Transverse colon (tissue), 3 donors: ENCODE measurements at regions not wholly inside any gene's neighbourhood (a gene's known extent, or its start where the extent isn't known, plus 50 kb on each side); places are given as distances from the start of the nearest gene placed in this dataset.

Source experiments
- CTCF ChIP-seq, 5 experiments: fragments of 200-600 bp in 3 of 5; fragments of 450-650 bp in 2 of 5; sonication (generic) in 3 of 5; IDR thresholded peaks; 1 replicate in 2 of 5; 2 replicates in 3 of 5; pipeline ENCODE4 v1.5.1; 2016 to 2017; ENCODE audit warnings: antibody characterized with exemption in 5 of 5, inconsistent platforms in 3 of 5, mild to moderate bottlenecking in 2 of 5, moderate library complexity in 1 of 5
- POLR2A ChIP-seq: fragments of 450-650 bp; IDR thresholded peaks from one replicate; pipeline ENCODE4 v1.6.1; 2016; ENCODE audit warnings: antibody characterized with exemption, mild to moderate bottlenecking, moderate library complexity

DNA sequence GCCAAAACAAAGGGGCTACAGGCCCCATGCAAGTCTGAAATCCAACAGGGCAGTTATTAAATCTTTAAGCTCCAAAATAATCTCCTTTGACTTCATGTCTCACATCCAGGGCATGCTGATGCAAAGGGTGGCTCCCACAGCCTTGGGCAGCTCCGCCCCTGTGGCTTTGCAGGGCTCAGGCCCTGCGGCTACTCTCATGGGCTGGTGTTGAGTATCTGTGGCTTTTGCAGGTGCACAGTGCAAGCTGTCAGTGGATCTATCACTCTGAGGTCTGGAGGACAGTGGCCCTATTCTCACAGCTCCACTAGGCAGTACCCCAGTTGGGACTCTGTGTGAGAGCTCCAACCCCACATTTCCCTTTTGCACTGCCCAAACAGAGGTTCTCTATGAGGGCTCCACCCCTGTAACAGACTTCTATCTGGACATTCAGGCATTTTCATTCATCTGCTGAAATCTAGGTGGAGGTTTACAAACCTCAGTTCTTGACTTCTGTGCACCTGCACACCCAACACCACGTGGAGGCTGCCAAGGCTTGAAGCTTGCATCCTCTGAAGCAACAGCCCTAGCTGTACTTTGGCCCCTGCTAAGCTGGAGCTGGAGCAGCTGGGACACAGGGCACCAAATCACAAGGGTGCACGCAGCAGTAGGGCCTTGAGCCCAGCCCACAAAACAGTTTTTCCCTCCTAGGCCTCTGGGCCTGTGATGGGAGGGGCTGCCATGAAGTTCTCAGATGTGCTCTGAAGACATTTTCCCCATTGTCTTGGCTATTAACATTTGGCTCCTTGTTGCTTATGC lies 154.8 kb upstream of the PDE5A start:
- TF ChIP-seq POLR2A: no peak
- no peak for TF ChIP-seq CTCF (IDR thresholded peaks at IDR 0.05)
